ENCODE measurements at regions not wholly inside any gene's neighbourhood (a gene's known extent, or its start where the extent isn't known, plus 50 kb on each side); places are given as distances from the start of the nearest gene placed in this dataset.

DNA sequence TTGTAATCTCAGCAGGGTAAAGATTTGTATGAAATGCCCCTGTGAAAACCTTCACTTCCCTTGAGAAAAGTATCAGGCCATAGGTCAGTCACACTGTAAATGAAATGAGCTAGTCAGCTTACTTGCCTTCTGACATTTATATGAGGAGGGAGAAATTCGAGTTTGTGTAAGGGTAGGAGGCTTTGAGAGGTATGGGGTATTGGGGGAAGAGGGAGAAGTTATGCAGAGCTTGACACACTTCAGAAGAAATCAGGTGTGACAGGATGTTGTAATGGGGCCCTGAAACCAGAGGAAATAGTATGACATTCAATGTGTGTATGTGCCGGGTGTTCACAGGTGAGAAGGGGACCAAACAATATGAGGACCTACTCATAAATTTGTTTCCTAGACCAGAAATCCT, 64.2 kb upstream of the CCN6 start:
- DNase-seq, result no peak

DNA sequence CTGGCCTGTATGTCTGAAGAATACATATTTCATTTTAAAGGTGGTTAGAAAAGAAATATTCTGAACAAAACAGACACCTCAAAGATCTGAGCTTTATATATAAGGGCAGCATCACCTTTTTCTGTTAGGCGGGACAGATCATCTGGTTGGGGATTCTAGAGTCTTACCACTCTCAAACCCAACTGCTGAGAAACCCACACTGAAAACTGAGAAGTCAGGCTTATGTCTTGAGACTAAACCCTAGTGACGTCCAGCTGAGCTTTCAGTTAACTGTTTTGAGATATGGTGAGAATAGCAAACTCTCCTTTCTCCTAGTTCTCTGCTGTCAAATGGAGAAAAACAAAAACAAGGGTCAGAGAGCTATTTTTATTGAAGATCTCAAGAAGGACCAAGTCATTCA, 63.7 kb upstream of the CCN6 start:
- DNase-seq, result no peak

GRCh38 chr6:111992851-111993250, 61.1 kb upstream of the CCN6 start:
- no peak for DNase-seq

GRCh38 chr6:111993342-111993741, 60.6 kb upstream of the CCN6 start:
- no peak for DNase-seq

DNA sequence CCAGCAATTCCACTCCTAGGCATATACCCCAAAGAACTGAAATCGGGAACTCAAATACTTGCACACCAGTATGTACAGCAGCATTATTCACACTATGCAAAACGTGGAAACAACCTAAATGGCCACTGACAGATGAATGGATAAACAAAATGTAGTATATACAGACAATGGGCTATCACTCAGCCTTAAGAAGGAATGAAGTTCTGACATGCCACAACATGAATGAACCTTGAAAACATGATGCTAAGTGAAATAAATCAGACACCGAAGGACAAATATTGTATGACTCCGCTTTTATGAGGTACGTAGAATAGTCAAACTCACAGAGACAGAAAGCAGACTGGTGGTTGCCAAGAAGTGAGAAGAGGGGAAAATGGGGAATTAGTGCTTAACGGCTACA, 59.1 kb upstream of the CCN6 start:
- no peak for DNase-seq

DNA sequence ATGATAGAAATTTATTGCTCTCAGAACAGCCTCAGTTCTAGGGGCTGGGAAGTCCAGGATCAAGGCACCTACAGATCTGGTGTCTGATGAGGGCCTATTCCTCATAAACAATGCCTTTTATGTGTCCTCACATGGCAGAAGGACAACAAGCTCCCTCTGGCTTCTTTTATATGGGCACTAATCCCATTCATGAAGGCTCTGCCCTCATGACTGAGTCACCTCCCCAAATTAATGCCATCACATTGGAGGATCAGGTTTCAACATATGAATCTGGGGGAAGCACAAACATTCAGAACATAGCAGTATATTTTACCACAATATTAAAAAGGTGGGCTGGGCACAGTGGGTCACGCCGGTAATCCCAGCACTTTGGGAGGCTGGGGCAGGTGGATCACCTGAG, 58.5 kb upstream of the CCN6 start:
- no peak for DNase-seq

GRCh38 chr6:111996144-111996865, 57.6 kb upstream of the CCN6 start:
- DNase-seq, result no peak

DNA sequence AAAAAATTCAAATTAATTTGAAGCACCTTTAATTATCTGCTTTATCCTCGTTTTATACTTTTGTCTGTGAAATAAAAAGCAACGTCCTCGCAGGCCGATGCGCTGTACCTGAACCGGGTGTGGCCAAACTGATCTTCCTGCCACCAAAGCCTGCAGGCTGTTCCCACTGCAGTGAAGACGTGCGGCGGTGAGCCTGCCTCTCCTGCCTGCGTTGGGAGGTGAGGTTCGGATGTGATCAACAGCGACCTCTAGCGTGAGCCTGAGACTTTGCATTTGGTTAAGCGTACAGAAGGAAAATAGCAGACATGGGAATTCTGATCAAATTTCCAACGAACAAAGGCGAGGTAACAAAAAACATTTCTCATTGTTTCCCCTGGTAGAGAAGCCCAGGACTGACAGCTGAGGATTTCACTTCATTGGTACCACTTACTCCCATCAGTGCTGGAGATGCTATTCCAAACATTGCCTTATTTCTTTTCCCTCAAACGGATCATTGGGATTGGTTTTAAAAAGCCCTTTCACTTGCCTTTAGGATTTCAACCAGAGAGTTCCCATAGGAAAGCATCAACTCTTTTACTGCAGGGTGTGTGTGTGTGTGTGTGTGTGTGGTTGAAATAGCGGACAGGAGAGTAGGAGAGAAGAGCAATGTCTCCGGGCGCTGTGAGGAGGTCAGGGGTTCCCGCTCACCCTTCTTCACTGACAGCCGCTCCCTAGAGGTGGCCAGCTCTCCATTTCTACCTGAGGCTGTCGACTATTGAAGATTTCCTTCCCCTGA, 56.6 kb upstream of the CCN6 start:
- peak; percentile 63 to 80 for DNase-seq

DNA sequence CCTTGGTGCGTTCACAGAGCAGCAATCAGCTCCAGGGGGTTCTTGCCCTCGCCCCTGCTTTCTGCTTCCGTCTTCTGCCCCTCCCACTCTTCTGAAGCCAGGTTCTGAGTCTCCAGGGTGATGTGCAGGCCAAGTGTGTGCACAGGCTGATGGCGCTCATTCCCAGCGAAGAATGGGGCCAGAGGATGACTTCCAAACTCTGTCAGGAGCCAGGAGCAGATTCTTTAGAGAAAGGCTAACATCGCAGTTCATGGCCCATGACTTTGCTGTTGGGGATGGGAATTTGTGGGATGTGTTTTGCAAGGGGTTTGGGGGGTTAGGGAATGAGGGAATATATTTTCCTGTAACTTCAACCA, 56.1 kb upstream of the CCN6 start:
- no peak for DNase-seq

DNA sequence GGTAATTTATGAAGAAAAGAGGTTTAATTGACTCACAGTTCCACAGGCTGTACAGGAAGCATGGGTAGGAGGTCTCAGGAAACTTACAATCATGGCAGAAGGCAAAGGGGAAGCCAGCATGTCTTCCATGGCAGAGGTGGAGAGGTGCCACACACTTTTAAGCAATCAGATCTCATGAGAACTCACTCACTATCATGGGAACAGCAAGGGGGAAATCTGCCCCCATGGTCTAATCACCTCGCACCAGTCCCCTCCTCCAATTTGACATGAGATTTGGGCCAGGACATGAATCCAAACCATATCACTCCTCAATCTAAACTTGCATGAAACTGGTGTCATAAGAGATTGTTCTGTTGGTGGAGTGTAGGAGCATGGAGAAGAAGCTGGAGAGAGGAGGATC, 51.6 kb upstream of the CCN6 start:
- no peak for DNase-seq
